SU-DHL-6 (cell line): ENCODE measurements at regions not wholly inside any gene's neighbourhood (a gene's known extent, or its start where the extent isn't known, plus 50 kb on each side); places are given as distances from the start of the nearest gene placed in this dataset.

Experiments used
- EZH2phosphoT487 ChIP-seq: fragments of 200-600 bp; sonication (generic), shearing (Covaris generic); conservative IDR thresholded peaks from 2 replicates; pipeline ENCODE4 v1.6.1; 2018; ENCODE audit warnings: mild to moderate bottlenecking, antibody characterized with exemption, low read length, moderate library complexity, mixed read lengths
- TF ChIP-seq, protein P1 (sequence below): fragments of 200-600 bp; sonication (generic); IDR thresholded peaks from one replicate; pipeline ENCODE4 v1.5.1; 2017; ENCODE audit warnings: antibody characterized with exemption, mild to moderate bottlenecking, low read length, moderate library complexity; ENCODE audit not compliant: insufficient read depth, poor library complexity, severe bottlenecking

DNA sequence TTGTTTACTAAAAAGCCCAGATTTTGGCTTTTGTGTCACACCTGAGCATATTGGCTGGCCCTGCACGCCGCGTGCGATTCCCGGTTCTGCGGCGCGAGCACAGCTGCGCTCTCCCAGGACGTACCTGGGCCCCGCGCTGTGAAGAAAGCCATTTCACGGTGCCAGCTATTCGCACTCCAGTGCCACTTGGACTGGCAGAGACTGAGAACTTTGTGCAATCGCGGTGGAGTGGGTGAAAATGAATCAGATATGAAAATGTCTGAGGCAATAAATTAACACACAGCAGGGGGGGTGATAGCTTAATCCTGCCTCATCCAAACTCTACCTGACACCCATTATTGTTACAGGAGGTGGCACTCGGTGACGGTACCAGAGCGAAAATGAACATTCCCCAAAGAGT is 330.1 kb upstream of the MGMT start:
- TF ChIP-seq, protein P1, sequence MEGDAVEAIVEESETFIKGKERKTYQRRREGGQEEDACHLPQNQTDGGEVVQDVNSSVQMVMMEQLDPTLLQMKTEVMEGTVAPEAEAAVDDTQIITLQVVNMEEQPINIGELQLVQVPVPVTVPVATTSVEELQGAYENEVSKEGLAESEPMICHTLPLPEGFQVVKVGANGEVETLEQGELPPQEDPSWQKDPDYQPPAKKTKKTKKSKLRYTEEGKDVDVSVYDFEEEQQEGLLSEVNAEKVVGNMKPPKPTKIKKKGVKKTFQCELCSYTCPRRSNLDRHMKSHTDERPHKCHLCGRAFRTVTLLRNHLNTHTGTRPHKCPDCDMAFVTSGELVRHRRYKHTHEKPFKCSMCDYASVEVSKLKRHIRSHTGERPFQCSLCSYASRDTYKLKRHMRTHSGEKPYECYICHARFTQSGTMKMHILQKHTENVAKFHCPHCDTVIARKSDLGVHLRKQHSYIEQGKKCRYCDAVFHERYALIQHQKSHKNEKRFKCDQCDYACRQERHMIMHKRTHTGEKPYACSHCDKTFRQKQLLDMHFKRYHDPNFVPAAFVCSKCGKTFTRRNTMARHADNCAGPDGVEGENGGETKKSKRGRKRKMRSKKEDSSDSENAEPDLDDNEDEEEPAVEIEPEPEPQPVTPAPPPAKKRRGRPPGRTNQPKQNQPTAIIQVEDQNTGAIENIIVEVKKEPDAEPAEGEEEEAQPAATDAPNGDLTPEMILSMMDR = no peak
- no peak for TF ChIP-seq EZH2phosphoT487
